AG04449 (cell line): ENCODE measurements at regions not wholly inside any gene's neighbourhood (a gene's known extent, or its start where the extent isn't known, plus 50 kb on each side); places are given as distances from the start of the nearest gene placed in this dataset.

Source experiments
- CTCF ChIA-PET: fragments of 350-600 bp; formaldehyde crosslinking; extraction: SDS; loops from one replicate; lab custom pipeline; 2021; ENCODE audit warnings: antibody characterized with exemption; lab: Yijun Ruan, JAX
- POLR2A ChIA-PET: fragments of 400-600, 350-600 bp; formaldehyde crosslinking; extraction: SDS; loops from one replicate; lab custom pipeline; 2020; ENCODE audit warnings: antibody characterized with exemption, inconsistent platforms; lab: Yijun Ruan, JAX
- DNase-seq: peaks from one replicate; pipeline ENCODE4 v3.0.0-alpha.2; 2010; ENCODE audit warnings: low read depth, low spot score
- H3K4me3 ChIP-seq: 2 replicates; pipeline ENCODE4 v1.5.1; 2011; ENCODE audit warnings: low read depth, mild to moderate bottlenecking, control low read depth, low read length
- CTCF ChIP-seq: IDR thresholded peaks from one replicate; pipeline ENCODE4 v1.5.1; 2011; ENCODE audit warnings: mild to moderate bottlenecking, moderate library complexity, low read length, control low read depth, inconsistent platforms; ENCODE audit not compliant: insufficient read depth; ENCODE audit errors: missing control alignments

GRCh38 chr4:81348778-81349094 lies 123.0 kb downstream of the RASGEF1B start:
- ChIA-PET CTCF (interaction anchor here (1.0 to 2.1 kb wide), 3 partner anchors 9 to 278 kb away, joined by 3 to 8 read pairs (median 3); no protein-coding TSS in a partner anchor), POLR2A (no interaction called here)
- no peak for TF ChIP-seq CTCF
- no peak for DNase-seq
- no peak overlapping the region for H3K4me3 ChIP-seq

GRCh38 chr4:81348086-81348777 lies 123.5 kb downstream of the RASGEF1B start:
- no peak for TF ChIP-seq CTCF
- ChIA-PET CTCF (interaction anchor here (1.0 to 2.1 kb wide), 2 partner anchors 10 to 278 kb away, joined by 3 to 8 read pairs; no protein-coding TSS in a partner anchor), POLR2A (no interaction called here)
- DNase-seq = no peak
- H3K4me3 ChIP-seq = no peak overlapping the region

GRCh38 chr4:81346719-81347118 lies 125.0 kb downstream of the RASGEF1B start:
- ChIA-PET POLR2A (no interaction called here), CTCF (interaction anchor here (1.1 kb wide), 1 partner anchor 16 kb away, joined by 3 read pairs; no protein-coding TSS in a partner anchor)
- no peak for DNase-seq
- H3K4me3 ChIP-seq = no peak overlapping the region
- TF ChIP-seq CTCF = no peak

GRCh38 chr4:81343536-81343935 lies 128.2 kb downstream of the RASGEF1B start:
- ChIA-PET POLR2A (no interaction called here), CTCF (interaction anchor here (2.8 kb wide), 1 partner anchor 9 kb away, joined by 13 read pairs; no protein-coding TSS in a partner anchor)

GRCh38 chr4:81343046-81343445 lies 128.0 kb upstream of the PRKG2 start:
- POLR2A ChIA-PET = no interaction called here
- no peak for DNase-seq
- H3K4me3 ChIP-seq = no peak overlapping the region
- TF ChIP-seq CTCF = no peak
- CTCF ChIA-PET = interaction anchor here (2.8 kb wide), 1 partner anchor 9 kb away, joined by 13 read pairs; no protein-coding TSS in a partner anchor

More at GRCh38 chr4:81343536-81343935, 128.2 kb downstream of the RASGEF1B start:
- no peak overlapping the region for H3K4me3 ChIP-seq
- no peak for TF ChIP-seq CTCF
- no peak for DNase-seq

GRCh38 chr4:81337211-81337610 lies 122.2 kb upstream of the PRKG2 start:
- POLR2A ChIA-PET = no interaction called here
- DNase-seq = no peak
- TF ChIP-seq CTCF = no peak
- H3K4me3 ChIP-seq = no peak overlapping the region
- CTCF ChIA-PET = no interaction called here
